GM23338 (cell line): ENCODE measurements at regions not wholly inside any gene's neighbourhood (a gene's known extent, or its start where the extent isn't known, plus 50 kb on each side); places are given as distances from the start of the nearest gene placed in this dataset.

Experiments used
- ATAC-seq: fragments of 200-7000 bp; cut with Tn5 transposase; 3 replicates; pipeline ENCODE4 v1.9.1; 2020
- DNase-seq: peaks from one replicate; pipeline ENCODE4 v3.0.0-alpha.2; 2015; ENCODE audit warnings: low spot score
- H2AFZ ChIP-seq: fragments of 200-600 bp; sonication (generic); 2 replicates; pipeline ENCODE4 v1.8.0; 2016; ENCODE audit warnings: antibody characterized with exemption, mild to moderate bottlenecking, moderate library complexity
- H3F3A ChIP-seq: fragments of 200-600 bp; sonication (generic); replicated peaks from 2 replicates; pipeline ENCODE4 v1.8.0; 2017; ENCODE audit warnings: antibody characterized with exemption, mixed run types, low read depth
- H3K27ac ChIP-seq: fragments of 200-600 bp; sonication (generic); 2 replicates; pipeline ENCODE4 v1.6.1; 2016; ENCODE audit warnings: low read depth
- H3K27me3 ChIP-seq: fragments of 200-600 bp; sonication (generic); 2 replicates; pipeline ENCODE4 v1.8.0; 2016; ENCODE audit warnings: mild to moderate bottlenecking, mixed run types, moderate library complexity; ENCODE audit not compliant: insufficient read depth
- H3K36me3 ChIP-seq: fragments of 200-600 bp; sonication (generic); 2 replicates; pipeline ENCODE4 v1.8.0; 2016; ENCODE audit warnings: mild to moderate bottlenecking; ENCODE audit not compliant: insufficient read depth
- H3K4me1 ChIP-seq: fragments of 200-600 bp; sonication (generic); 2 replicates; pipeline ENCODE4 v1.8.0; 2016; ENCODE audit warnings: mild to moderate bottlenecking, moderate library complexity; ENCODE audit not compliant: insufficient read depth
- H3K4me2 ChIP-seq: fragments of 200-600 bp; sonication (generic); 2 replicates; pipeline ENCODE4 v1.7.1; 2017; ENCODE audit warnings: mixed run types
- H3K4me3 ChIP-seq: fragments of 200-600 bp; sonication (generic); 2 replicates; pipeline ENCODE4 v1.6.1; 2016; ENCODE audit warnings: mixed run types
- H3K79me2 ChIP-seq: fragments of 200-600 bp; sonication (generic); replicated peaks from 2 replicates; pipeline ENCODE4 v1.8.0; 2017; ENCODE audit warnings: mild to moderate bottlenecking; ENCODE audit not compliant: insufficient read depth
- H3K9me2 ChIP-seq: fragments of 200-600 bp; sonication (generic); 2 replicates; pipeline ENCODE4 v1.8.0; 2017; ENCODE audit not compliant: insufficient read depth
- H4K20me1 ChIP-seq: fragments of 200-600 bp; sonication (generic); replicated peaks from 2 replicates; pipeline ENCODE4 v1.8.0; 2017; ENCODE audit warnings: mild to moderate bottlenecking; ENCODE audit not compliant: insufficient read depth
- H3K27ac Mint-ChIP-seq: 2 replicates; pipeline ENCODE4 v1.8.0; 2020; ENCODE audit warnings: inconsistent platforms, mild to moderate bottlenecking, moderate library complexity, mixed read lengths
- H3K27me3 Mint-ChIP-seq: 3 replicates; pipeline ENCODE4 v1.8.0; 2022; ENCODE audit warnings: low read depth, mild to moderate bottlenecking, moderate library complexity, mixed read lengths, inconsistent platforms; ENCODE audit not compliant: insufficient read depth, poor library complexity
- H3K36me3 Mint-ChIP-seq: 3 replicates; pipeline ENCODE4 v1.8.0; 2021; ENCODE audit warnings: low read depth, mild to moderate bottlenecking, inconsistent platforms, moderate library complexity, mixed read lengths
- H3K4me1 Mint-ChIP-seq: 3 replicates; pipeline ENCODE4 v1.8.0; 2020; ENCODE audit warnings: mild to moderate bottlenecking, inconsistent platforms, mixed read lengths
- H3K4me3 Mint-ChIP-seq: 3 replicates; pipeline ENCODE4 v1.8.0; 2021; ENCODE audit warnings: moderate library complexity, mild to moderate bottlenecking, inconsistent platforms, mixed read lengths
- H3K9me3 Mint-ChIP-seq: 3 replicates; pipeline ENCODE4 v1.8.0; 2020; ENCODE audit warnings: moderate library complexity, mild to moderate bottlenecking, inconsistent platforms, mixed read lengths
- CREB1 ChIP-seq: fragments of 250-450 bp; sonication (Bioruptor Pico); IDR thresholded peaks from 2 replicates; pipeline ENCODE4 v1.5.0; 2020; ENCODE audit warnings: low read depth, mild to moderate bottlenecking, moderate library complexity
- EZH2 ChIP-seq: fragments of 200-600 bp; sonication (generic); IDR thresholded peaks from one replicate; pipeline ENCODE4 v1.8.0; 2017; ENCODE audit warnings: antibody characterized with exemption, mild to moderate bottlenecking, low read depth; ENCODE audit not compliant: unreplicated experiment
- EZH2phosphoT487 ChIP-seq: fragments of 200-600 bp; sonication (generic); IDR thresholded peaks from one replicate; pipeline ENCODE4 v1.8.1; 2018; ENCODE audit warnings: antibody characterized with exemption; ENCODE audit not compliant: unreplicated experiment
- JUNB ChIP-seq: IDR thresholded peaks from one replicate; pipeline ENCODE4 v1.6.1; 2016; ENCODE audit warnings: antibody characterized with exemption; ENCODE audit not compliant: unreplicated experiment
- NANOG ChIP-seq: IDR thresholded peaks from 2 replicates; pipeline ENCODE4 v1.6.1; 2016; ENCODE audit warnings: antibody characterized with exemption, borderline replicate concordance
- POLR2AphosphoS5 ChIP-seq: IDR thresholded peaks from 2 replicates; pipeline ENCODE4 v1.6.1; 2016; ENCODE audit warnings: antibody characterized with exemption, low read depth
- STAT1 ChIP-seq: IDR thresholded peaks from one replicate; pipeline ENCODE4 v1.6.1; 2016; ENCODE audit warnings: antibody characterized with exemption; ENCODE audit not compliant: unreplicated experiment
- ZNF114 ChIP-seq: fragments of 250-450 bp; sonication (Bioruptor Pico); IDR thresholded peaks from 2 replicates; pipeline ENCODE4 v1.5.0; 2020; ENCODE audit warnings: mild to moderate bottlenecking, moderate library complexity
- ZNF331 ChIP-seq: fragments of 250-450 bp; sonication (Bioruptor Pico); IDR thresholded peaks from 2 replicates; pipeline ENCODE4 v1.5.0; 2020; ENCODE audit warnings: low read depth, mild to moderate bottlenecking, moderate library complexity
- TF ChIP-seq, protein P1 (sequence below): IDR thresholded peaks from one replicate; pipeline ENCODE4 v1.6.1; 2018; ENCODE audit warnings: antibody characterized with exemption; ENCODE audit not compliant: unreplicated experiment
- TF ChIP-seq, protein P2 (sequence below): IDR thresholded peaks from 2 replicates; pipeline ENCODE4 v1.6.1; 2016; ENCODE audit warnings: antibody characterized with exemption
- TF ChIP-seq, protein P3 (sequence below), 2 experiments: fragments of 200-600 bp in 1 of 2; sonication (generic) in 1 of 2; conservative IDR thresholded peaks; 2 replicates each; pipeline versions ENCODE4 v1.5.1 to v1.6.1; 2016 to 2017; ENCODE audit warnings: antibody characterized with exemption in 2 of 2, low read depth in 2 of 2, mild to moderate bottlenecking in 2 of 2, moderate library complexity in 1 of 2
- TF ChIP-seq, protein P4 (sequence below): fragments of 250-450 bp; sonication (Bioruptor Pico); IDR thresholded peaks from 2 replicates; pipeline ENCODE4 v1.5.0; 2020; ENCODE audit warnings: mild to moderate bottlenecking, moderate library complexity

DNA sequence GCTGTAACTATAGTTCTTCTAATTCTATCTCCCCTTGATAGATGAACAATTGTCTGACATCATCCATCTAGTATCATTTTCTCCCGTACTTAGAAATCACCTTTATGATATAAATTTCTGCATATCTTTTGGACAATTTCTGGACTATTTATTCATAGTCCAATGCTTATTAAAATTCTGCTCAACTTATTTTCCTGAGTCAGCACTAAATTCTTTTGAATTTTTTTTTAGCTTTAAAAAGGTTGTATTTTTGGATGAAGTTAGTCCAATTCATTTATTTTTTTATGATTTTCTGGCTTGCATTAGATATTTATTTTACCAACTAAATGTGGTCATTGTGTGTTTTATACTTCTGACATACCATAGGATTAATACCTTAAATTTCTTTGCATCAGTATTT is 538.5 kb upstream of the DCC start:
- Histone ChIP-seq H2AFZ (no peak overlapping the region), H3K27ac (no peak overlapping the region), H4K20me1 (no peaks in the 10 kb centered on the region), H3K4me3 (no peak overlapping the region), H3F3A (no peaks in the 10 kb centered on the region), H3K9me2 (peaks cover 8% of the 10 kb centered on the region; the same call in 1 of the 2 replicates), H3K4me1 (no peaks in the 10 kb centered on the region), H3K4me2 (no peak overlapping the region), H3K36me3 (no peaks in the 10 kb centered on the region), H3K79me2 (no peaks in the 10 kb centered on the region), H3K27me3 (no peaks in the 10 kb centered on the region)
- Mint-ChIP-seq H3K4me1 (no peaks in the 10 kb centered on the region), H3K4me3 (no peak overlapping the region), H3K9me3 (no peaks in the 10 kb centered on the region), H3K27ac (no peak overlapping the region), H3K27me3 (no peaks in the 10 kb centered on the region), H3K36me3 (no peaks in the 10 kb centered on the region)
- TF ChIP-seq, protein P1, sequence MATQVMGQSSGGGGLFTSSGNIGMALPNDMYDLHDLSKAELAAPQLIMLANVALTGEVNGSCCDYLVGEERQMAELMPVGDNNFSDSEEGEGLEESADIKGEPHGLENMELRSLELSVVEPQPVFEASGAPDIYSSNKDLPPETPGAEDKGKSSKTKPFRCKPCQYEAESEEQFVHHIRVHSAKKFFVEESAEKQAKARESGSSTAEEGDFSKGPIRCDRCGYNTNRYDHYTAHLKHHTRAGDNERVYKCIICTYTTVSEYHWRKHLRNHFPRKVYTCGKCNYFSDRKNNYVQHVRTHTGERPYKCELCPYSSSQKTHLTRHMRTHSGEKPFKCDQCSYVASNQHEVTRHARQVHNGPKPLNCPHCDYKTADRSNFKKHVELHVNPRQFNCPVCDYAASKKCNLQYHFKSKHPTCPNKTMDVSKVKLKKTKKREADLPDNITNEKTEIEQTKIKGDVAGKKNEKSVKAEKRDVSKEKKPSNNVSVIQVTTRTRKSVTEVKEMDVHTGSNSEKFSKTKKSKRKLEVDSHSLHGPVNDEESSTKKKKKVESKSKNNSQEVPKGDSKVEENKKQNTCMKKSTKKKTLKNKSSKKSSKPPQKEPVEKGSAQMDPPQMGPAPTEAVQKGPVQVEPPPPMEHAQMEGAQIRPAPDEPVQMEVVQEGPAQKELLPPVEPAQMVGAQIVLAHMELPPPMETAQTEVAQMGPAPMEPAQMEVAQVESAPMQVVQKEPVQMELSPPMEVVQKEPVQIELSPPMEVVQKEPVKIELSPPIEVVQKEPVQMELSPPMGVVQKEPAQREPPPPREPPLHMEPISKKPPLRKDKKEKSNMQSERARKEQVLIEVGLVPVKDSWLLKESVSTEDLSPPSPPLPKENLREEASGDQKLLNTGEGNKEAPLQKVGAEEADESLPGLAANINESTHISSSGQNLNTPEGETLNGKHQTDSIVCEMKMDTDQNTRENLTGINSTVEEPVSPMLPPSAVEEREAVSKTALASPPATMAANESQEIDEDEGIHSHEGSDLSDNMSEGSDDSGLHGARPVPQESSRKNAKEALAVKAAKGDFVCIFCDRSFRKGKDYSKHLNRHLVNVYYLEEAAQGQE: no peak
- TF ChIP-seq, protein P2, sequence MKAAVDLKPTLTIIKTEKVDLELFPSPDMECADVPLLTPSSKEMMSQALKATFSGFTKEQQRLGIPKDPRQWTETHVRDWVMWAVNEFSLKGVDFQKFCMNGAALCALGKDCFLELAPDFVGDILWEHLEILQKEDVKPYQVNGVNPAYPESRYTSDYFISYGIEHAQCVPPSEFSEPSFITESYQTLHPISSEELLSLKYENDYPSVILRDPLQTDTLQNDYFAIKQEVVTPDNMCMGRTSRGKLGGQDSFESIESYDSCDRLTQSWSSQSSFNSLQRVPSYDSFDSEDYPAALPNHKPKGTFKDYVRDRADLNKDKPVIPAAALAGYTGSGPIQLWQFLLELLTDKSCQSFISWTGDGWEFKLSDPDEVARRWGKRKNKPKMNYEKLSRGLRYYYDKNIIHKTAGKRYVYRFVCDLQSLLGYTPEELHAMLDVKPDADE: no peak
- TF ChIP-seq EZH2phosphoT487 (no peak), ZNF331 (no peak), STAT1 (no peak), EZH2 (no peak), POLR2AphosphoS5 (no peak), JUNB (no peak), NANOG (no peak), ZNF114 (no peak), CREB1 (CRISPR knock-in tag) (no peak)
- TF ChIP-seq, protein P3, sequence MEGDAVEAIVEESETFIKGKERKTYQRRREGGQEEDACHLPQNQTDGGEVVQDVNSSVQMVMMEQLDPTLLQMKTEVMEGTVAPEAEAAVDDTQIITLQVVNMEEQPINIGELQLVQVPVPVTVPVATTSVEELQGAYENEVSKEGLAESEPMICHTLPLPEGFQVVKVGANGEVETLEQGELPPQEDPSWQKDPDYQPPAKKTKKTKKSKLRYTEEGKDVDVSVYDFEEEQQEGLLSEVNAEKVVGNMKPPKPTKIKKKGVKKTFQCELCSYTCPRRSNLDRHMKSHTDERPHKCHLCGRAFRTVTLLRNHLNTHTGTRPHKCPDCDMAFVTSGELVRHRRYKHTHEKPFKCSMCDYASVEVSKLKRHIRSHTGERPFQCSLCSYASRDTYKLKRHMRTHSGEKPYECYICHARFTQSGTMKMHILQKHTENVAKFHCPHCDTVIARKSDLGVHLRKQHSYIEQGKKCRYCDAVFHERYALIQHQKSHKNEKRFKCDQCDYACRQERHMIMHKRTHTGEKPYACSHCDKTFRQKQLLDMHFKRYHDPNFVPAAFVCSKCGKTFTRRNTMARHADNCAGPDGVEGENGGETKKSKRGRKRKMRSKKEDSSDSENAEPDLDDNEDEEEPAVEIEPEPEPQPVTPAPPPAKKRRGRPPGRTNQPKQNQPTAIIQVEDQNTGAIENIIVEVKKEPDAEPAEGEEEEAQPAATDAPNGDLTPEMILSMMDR (conservative IDR thresholded peaks at IDR 0.05; ENCODE audit: low read depth in 2 of 2): no peak
- TF ChIP-seq, protein P4, sequence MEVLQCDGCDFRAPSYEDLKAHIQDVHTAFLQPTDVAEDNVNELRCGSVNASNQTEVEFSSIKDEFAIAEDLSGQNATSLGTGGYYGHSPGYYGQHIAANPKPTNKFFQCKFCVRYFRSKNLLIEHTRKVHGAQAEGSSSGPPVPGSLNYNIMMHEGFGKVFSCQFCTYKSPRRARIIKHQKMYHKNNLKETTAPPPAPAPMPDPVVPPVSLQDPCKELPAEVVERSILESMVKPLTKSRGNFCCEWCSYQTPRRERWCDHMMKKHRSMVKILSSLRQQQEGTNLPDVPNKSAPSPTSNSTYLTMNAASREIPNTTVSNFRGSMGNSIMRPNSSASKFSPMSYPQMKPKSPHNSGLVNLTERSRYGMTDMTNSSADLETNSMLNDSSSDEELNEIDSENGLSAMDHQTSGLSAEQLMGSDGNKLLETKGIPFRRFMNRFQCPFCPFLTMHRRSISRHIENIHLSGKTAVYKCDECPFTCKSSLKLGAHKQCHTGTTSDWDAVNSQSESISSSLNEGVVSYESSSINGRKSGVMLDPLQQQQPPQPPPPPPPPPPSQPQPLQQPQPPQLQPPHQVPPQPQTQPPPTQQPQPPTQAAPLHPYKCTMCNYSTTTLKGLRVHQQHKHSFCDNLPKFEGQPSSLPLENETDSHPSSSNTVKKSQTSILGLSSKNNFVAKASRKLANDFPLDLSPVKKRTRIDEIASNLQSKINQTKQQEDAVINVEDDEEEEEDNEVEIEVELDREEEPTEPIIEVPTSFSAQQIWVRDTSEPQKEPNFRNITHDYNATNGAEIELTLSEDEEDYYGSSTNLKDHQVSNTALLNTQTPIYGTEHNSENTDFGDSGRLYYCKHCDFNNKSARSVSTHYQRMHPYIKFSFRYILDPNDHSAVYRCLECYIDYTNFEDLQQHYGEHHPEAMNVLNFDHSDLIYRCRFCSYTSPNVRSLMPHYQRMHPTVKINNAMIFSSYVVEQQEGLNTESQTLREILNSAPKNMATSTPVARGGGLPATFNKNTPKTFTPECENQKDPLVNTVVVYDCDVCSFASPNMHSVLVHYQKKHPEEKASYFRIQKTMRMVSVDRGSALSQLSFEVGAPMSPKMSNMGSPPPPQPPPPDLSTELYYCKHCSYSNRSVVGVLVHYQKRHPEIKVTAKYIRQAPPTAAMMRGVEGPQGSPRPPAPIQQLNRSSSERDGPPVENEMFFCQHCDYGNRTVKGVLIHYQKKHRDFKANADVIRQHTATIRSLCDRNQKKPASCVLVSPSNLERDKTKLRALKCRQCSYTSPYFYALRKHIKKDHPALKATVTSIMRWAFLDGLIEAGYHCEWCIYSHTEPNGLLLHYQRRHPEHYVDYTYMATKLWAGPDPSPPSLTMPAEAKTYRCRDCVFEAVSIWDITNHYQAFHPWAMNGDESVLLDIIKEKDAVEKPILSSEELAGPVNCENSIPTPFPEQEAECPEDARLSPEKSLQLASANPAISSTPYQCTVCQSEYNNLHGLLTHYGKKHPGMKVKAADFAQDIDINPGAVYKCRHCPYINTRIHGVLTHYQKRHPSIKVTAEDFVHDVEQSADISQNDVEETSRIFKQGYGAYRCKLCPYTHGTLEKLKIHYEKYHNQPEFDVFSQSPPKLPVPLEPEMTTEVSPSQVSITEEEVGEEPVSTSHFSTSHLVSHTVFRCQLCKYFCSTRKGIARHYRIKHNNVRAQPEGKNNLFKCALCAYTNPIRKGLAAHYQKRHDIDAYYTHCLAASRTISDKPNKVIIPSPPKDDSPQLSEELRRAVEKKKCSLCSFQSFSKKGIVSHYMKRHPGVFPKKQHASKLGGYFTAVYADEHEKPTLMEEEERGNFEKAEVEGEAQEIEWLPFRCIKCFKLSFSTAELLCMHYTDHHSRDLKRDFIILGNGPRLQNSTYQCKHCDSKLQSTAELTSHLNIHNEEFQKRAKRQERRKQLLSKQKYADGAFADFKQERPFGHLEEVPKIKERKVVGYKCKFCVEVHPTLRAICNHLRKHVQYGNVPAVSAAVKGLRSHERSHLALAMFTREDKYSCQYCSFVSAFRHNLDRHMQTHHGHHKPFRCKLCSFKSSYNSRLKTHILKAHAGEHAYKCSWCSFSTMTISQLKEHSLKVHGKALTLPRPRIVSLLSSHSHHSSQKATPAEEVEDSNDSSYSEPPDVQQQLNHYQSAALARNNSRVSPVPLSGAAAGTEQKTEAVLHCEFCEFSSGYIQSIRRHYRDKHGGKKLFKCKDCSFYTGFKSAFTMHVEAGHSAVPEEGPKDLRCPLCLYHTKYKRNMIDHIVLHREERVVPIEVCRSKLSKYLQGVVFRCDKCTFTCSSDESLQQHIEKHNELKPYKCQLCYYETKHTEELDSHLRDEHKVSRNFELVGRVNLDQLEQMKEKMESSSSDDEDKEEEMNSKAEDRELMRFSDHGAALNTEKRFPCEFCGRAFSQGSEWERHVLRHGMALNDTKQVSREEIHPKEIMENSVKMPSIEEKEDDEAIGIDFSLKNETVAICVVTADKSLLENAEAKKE: no peak
- no peak for DNase-seq
- no peak for ATAC-seq
